ENCODE measurements at regions not wholly inside any gene's neighbourhood (a gene's known extent, or its start where the extent isn't known, plus 50 kb on each side); places are given as distances from the start of the nearest gene placed in this dataset.

DNA sequence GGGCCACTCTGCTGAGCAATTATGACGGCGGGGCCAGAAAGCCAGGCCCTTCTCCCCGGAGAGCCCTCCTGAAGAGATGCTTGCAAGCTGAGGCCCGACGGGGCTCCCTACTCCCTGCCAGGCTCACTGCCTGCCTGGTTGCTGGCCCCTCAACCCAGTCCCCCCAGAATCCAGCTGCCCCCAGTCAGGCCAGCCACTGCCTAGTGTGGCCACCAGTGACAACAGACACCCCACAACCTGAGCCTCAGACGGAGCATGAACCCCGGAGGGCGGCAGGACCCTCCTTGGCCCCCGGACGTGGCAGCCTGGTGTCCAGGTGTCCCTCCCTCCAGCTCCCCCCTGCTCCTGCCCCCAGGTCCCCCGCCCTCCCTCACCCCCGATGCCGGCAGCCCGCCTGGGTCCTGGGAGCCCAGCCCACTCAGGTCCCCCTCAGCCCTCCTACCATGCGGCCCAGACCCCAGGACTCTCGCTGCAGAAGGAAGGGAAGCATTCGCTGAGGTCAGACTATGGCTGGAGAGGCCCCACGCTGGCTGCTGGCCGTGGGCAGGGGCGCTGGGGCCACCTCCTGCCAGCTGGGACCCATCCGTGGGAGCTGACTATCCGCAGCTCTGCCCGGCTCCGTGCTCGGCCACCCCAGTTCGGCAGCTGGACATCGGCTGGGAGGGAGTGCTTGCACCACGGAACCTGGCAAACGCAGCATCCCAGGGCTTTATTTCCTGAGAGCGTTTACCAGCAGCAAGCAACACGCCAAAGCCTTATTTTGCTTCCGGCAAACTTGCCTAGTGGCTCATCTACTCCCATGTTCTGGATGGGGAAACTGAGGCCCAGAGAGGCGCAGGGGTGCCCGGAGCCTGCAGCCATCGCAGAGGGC lies 89.8 kb downstream of the UNCX start:
- no peaks in the 10 kb centered on the region for H3K4me1 Mint-ChIP-seq (ENCODE audit: low read depth)
- H3K36me3 Mint-ChIP-seq (ENCODE audit: low read depth): no peaks in the 10 kb centered on the region
- no peak overlapping the region for H3K27ac Mint-ChIP-seq
- H3K27me3 Mint-ChIP-seq (ENCODE audit: low read depth): peaks cover 5% of the 10 kb centered on the region
- H3K4me3 Mint-ChIP-seq: no peak overlapping the region
- no peaks in the 10 kb centered on the region for H3K9me3 Mint-ChIP-seq

DNA sequence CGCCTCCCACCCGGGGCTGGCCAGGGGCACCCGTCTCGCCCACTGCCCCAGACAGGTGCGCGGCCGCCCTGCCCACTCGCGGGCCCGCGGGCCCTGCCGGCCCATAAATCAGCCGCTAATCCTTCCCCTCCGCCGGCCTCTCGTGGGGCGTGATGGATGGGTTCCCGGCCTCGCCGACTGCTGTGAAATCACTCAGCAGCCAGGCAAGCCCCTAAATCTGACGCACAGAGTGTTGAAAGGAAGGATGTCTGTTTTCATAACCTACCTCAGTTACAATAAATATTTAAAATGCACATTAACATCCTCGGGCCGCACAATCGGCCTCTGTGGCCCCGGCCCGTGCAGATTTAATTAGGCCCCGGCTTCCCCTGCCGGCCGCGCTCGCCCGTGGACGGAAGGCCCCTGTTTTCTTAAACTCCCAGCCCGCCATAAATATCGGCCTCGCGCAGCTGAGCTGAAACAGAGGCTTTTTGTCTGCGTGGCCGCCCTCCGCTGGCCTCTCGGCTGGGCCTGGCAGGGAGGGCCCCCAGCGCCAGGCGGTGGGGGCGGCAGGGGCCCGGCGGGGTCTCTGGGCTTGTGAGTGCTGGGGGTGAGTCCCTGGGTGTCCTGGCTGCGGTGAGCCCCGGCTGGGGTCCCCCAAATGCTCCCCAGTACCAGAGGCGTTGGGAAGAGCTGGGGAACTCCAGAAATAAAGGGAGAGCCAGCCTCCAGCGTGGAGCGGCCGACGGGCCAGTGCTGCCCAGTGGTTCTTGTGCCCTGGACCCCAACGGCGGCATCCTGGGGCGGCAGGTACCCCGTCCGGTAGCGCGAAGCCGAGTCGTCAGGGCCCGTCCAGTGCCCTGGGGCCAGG lies 90.7 kb downstream of the UNCX start:
- no peak overlapping the region for H3K27ac Mint-ChIP-seq
- no peaks in the 10 kb centered on the region for H3K4me1 Mint-ChIP-seq (ENCODE audit: low read depth)
- H3K4me3 Mint-ChIP-seq: no peak overlapping the region
- peaks cover 5% of the 10 kb centered on the region for H3K27me3 Mint-ChIP-seq (ENCODE audit: low read depth)
- H3K36me3 Mint-ChIP-seq (ENCODE audit: low read depth): no peaks in the 10 kb centered on the region
- no peaks in the 10 kb centered on the region for H3K9me3 Mint-ChIP-seq

DNA sequence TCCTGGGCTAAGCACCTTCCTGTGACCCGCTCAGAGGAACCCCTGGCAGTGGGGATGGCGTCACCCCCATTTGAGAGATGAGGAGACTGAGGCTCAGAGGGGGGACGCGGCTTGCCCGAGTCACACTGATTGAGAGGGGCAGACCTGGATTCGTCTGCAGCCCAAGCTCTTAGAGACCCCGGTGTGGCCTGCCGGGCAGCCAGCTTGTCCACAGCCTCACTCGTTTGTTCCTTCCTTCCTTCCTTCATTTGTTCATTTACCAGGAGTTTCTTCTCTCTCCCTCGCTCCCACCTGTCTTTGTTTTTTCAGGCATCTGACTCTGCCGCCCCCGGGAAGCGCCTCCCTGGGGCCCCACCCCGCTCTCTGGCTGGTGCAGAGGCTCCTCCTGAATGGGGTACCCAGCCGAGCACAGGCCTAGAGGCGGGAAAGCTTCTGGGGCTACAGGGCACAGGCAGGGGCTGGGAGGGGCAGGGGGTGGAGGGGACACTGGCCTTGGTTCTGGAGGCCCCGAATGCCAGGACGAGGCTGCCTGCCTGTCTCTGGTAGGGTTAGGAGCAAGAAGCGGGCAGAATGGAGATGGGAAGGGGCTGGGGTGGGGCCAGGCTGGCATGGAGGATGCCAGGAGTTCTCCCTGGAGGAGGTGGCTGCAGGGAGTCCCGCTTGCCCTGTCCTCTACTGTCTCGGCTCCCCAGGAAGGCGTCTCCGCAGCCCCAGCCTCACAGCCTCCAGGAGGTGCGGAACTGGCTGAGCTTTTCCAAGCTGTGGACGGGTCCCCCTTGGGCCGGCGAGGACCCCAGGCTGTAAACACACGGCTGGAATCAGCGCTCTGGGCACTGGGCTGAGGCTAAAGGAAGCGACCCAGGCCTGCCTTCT lies 91.6 kb downstream of the UNCX start:
- no peak overlapping the region for H3K27ac Mint-ChIP-seq
- no peaks in the 10 kb centered on the region for H3K36me3 Mint-ChIP-seq (ENCODE audit: low read depth)
- H3K4me1 Mint-ChIP-seq (ENCODE audit: low read depth): no peaks in the 10 kb centered on the region
- no peak overlapping the region for H3K4me3 Mint-ChIP-seq
- no peaks in the 10 kb centered on the region for H3K9me3 Mint-ChIP-seq
- peaks cover 5% of the 10 kb centered on the region for H3K27me3 Mint-ChIP-seq (ENCODE audit: low read depth)

DNA sequence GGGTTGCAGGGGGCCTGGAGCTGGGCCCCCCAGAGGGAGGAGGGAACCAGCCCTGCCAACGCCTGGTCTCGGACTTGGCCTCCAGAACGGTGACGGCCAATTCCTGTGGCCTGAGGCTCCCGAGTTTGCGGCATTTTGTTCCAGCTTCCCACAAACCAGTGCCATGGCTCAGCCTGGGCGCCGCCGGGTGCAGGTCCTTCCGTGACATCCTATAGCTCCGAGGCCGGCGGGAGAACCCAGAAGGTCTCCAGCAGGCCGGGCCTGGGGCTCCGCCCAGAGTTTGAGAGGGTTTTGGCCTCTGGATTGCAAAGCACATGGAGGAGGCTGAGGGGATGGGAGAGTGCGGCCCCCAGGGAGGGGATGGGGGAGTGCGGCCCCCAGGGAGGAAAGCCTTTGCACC lies 92.6 kb downstream of the UNCX start:
- Mint-ChIP-seq H3K4me1 (ENCODE audit: low read depth) (no peaks in the 10 kb centered on the region), H3K27ac (no peak overlapping the region), H3K9me3 (no peaks in the 10 kb centered on the region), H3K36me3 (ENCODE audit: low read depth) (no peaks in the 10 kb centered on the region), H3K27me3 (ENCODE audit: low read depth) (peaks cover 5% of the 10 kb centered on the region), H3K4me3 (no peak overlapping the region)

GRCh38 chr7:1325646-1326510 lies 93.2 kb downstream of the UNCX start:
- Mint-ChIP-seq H3K4me1 (ENCODE audit: low read depth) (no peaks in the 10 kb centered on the region), H3K27me3 (ENCODE audit: low read depth) (peaks cover 5% of the 10 kb centered on the region), H3K9me3 (no peaks in the 10 kb centered on the region), H3K27ac (no peak overlapping the region), H3K4me3 (no peak overlapping the region), H3K36me3 (ENCODE audit: low read depth) (no peaks in the 10 kb centered on the region)

DNA sequence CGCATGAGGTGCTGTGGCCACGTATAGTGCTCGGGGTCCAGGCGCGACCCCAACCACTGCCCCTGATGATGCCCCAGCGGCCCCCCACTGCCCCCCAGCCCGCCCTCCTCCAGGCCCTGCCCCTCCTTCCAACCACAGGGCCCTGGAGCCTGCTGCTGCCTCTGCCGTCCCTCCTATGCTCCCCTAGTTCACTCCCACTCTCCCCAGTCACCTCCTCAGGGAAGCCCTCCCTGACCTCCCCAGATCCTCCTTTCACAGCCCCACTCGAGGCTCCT lies 93.8 kb downstream of the UNCX start:
- Mint-ChIP-seq H3K9me3 (no peaks in the 10 kb centered on the region), H3K36me3 (ENCODE audit: low read depth) (no peaks in the 10 kb centered on the region), H3K27me3 (ENCODE audit: low read depth) (peaks cover 5% of the 10 kb centered on the region), H3K4me3 (no peak overlapping the region), H3K27ac (no peak overlapping the region), H3K4me1 (ENCODE audit: low read depth) (no peaks in the 10 kb centered on the region)

- H3K27ac Mint-ChIP-seq: no peak overlapping the region
- H3K4me1 Mint-ChIP-seq (ENCODE audit: low read depth): no peaks in the 10 kb centered on the region
- H3K4me3 Mint-ChIP-seq: no peak overlapping the region
- no peaks in the 10 kb centered on the region for H3K36me3 Mint-ChIP-seq (ENCODE audit: low read depth)
- no peaks in the 10 kb centered on the region for H3K9me3 Mint-ChIP-seq
- peaks cover under 1% of the 10 kb centered on the region for H3K27me3 Mint-ChIP-seq (ENCODE audit: low read depth)
Measured at GRCh38 chr7:1329261-1329660, 96.6 kb downstream of the UNCX start.

- no peak overlapping the region for H3K27ac Mint-ChIP-seq
- no peaks in the 10 kb centered on the region for H3K4me1 Mint-ChIP-seq (ENCODE audit: low read depth)
- H3K27me3 Mint-ChIP-seq (ENCODE audit: low read depth): no peaks in the 10 kb centered on the region
- H3K9me3 Mint-ChIP-seq: no peaks in the 10 kb centered on the region
- no peaks in the 10 kb centered on the region for H3K36me3 Mint-ChIP-seq (ENCODE audit: low read depth)
- no peak overlapping the region for H3K4me3 Mint-ChIP-seq
Measured at GRCh38 chr7:1329966-1330800, 97.5 kb downstream of the UNCX start.

DNA sequence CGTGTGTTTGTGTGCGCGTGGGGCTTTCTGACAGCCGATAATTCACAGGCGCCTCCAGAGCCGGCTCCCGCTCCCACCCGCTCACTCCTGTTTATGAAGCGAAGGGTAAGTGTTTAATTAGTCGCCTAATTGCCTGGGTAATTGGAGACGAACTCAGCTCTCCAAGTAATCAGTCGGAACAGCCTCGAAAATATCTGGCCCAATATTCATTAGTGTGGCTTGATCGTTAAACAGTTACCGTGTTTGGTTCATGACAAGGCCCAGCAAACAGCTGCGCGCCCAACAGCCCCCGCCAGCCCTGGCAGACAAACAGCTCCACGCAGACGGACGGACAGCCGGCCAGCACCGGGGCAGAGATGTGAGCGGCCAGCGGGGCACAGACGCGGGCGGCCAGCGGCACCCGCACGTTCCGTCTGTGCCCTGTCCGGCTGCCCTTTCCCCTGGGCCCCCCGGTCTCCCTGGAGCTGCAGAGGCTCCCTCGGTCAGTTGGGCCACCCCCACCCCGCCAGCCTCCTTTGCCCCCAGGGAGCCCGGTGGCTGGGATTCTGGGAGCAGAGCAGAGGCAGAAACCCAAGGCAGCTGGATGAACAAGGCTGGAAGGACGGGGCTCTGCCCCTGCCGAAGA lies 98.2 kb downstream of the UNCX start:
- Mint-ChIP-seq H3K27me3 (ENCODE audit: low read depth) (no peaks in the 10 kb centered on the region), H3K27ac (no peak overlapping the region), H3K9me3 (no peaks in the 10 kb centered on the region), H3K4me3 (no peak overlapping the region), H3K4me1 (ENCODE audit: low read depth) (no peaks in the 10 kb centered on the region), H3K36me3 (ENCODE audit: low read depth) (no peaks in the 10 kb centered on the region)

GRCh38 chr7:1331561-1332467 lies 99.1 kb downstream of the UNCX start:
- Mint-ChIP-seq H3K9me3 (peaks cover 8% of the 10 kb centered on the region), H3K27ac (no peak overlapping the region), H3K36me3 (ENCODE audit: low read depth) (no peaks in the 10 kb centered on the region), H3K27me3 (ENCODE audit: low read depth) (no peaks in the 10 kb centered on the region), H3K4me3 (no peak overlapping the region), H3K4me1 (ENCODE audit: low read depth) (no peaks in the 10 kb centered on the region)

DNA sequence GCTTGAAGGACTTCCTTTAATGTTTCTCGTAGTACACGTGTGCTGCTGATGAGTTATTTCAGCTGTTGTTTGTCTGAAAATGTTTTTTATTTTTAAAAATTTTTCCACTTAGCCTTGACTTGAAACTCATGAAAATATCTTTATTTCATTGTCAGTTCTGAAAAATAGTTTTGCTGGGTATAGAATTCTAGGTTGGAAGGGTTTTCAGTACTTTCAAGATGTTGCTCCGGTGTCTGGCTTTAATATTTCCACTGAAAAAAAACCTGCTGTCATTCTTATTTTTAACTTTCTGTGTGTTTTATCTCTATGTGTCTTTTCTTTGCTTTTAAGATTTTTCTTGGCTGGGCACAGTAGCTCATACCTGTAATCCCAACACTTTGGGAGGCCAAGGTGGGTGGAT lies 103.8 kb downstream of the UNCX start:
- Mint-ChIP-seq H3K27ac (no peak overlapping the region), H3K4me1 (ENCODE audit: low read depth) (no peaks in the 10 kb centered on the region), H3K9me3 (peaks cover 28% of the 10 kb centered on the region), H3K27me3 (ENCODE audit: low read depth) (no peaks in the 10 kb centered on the region), H3K4me3 (no peak overlapping the region), H3K36me3 (ENCODE audit: low read depth) (no peaks in the 10 kb centered on the region)

- Mint-ChIP-seq H3K27ac (no peak overlapping the region), H3K4me1 (ENCODE audit: low read depth) (no peaks in the 10 kb centered on the region), H3K27me3 (ENCODE audit: low read depth) (no peaks in the 10 kb centered on the region), H3K4me3 (no peak overlapping the region), H3K9me3 (peaks cover 33% of the 10 kb centered on the region), H3K36me3 (ENCODE audit: low read depth) (no peaks in the 10 kb centered on the region)
Measured at GRCh38 chr7:1339611-1340010, 106.9 kb downstream of the UNCX start.
